ENCODE measurements at regions not wholly inside any gene's neighbourhood (a gene's known extent, or its start where the extent isn't known, plus 50 kb on each side); places are given as distances from the start of the nearest gene placed in this dataset.

- TF ChIP-seq CTCF (IDR thresholded peaks at IDR 0.05; ENCODE audit: low read length) (no peak), EZH2 (optimal IDR thresholded peaks at IDR 0.05; ENCODE audit: low read depth, low read length) (no peak), EZH2phosphoT487 (IDR thresholded peaks at IDR 0.05; ENCODE audit: low read length) (no peak)
These were observed 189.7 kb downstream of the AXIN2 start for GRCh38 chr17:65371702-65372101.
